ACHN (cell line): ENCODE measurements at regions not wholly inside any gene's neighbourhood (a gene's known extent, or its start where the extent isn't known, plus 50 kb on each side); places are given as distances from the start of the nearest gene placed in this dataset.
"Not testable (repeated sequence)": the region's sequence is repeated elsewhere in the genome, so short reads cannot be mapped to it uniquely, and the experiment has no call there.

Source experiments
- DNase-seq: peaks from one replicate; pipeline ENCODE4 v3.0.0-alpha.2; 2015
- in situ Hi-C: cut with HindIII; loops from 2 replicates; pipeline ENCODE4 v1.10.0; 2017; ENCODE audit warnings: low sequenced_read_pairs, low pct_ligation_motif_present, low pct_unique_long_range_greater_than_20kb

- no peak for DNase-seq
- in situ Hi-C loops: no loop called here
These were observed 114.3 kb upstream of the ETV3 start for GRCh38 chr1:157252473-157252872.

- DNase-seq: no peak
- in situ Hi-C loops: no loop called here
These were observed 111.5 kb upstream of the ETV3 start for GRCh38 chr1:157249739-157250138.

- in situ Hi-C loops: no loop called here
These were observed 111.1 kb upstream of the ETV3 start for GRCh38 chr1:157249326-157249725.

GRCh38 chr1:157247764-157248049 lies 109.5 kb upstream of the ETV3 start:
- DNase-seq, in situ Hi-C loops: not testable (repeated sequence)

More at GRCh38 chr1:157249326-157249725, 111.1 kb upstream of the ETV3 start:
- no peak for DNase-seq

GRCh38 chr1:157247005-157247763 lies 109.0 kb upstream of the ETV3 start:
- in situ Hi-C loops: no loop called here
- no peak for DNase-seq

GRCh38 chr1:157245823-157246222 lies 107.6 kb upstream of the ETV3 start:
- in situ Hi-C loops: no loop called here
- no peak for DNase-seq

- DNase-seq: no peak
- in situ Hi-C loops: no loop called here
These were observed 103.0 kb upstream of the ETV3 start for GRCh38 chr1:157241185-157241538.

GRCh38 chr1:157240495-157241184 lies 102.4 kb upstream of the ETV3 start:
- no peak for DNase-seq
- in situ Hi-C loops: no loop called here

- in situ Hi-C loops: no loop called here
- no peak for DNase-seq
These were observed 101.7 kb upstream of the ETV3 start for GRCh38 chr1:157239936-157240335.

- in situ Hi-C loops: no loop called here
- no peak for DNase-seq
These were observed 100.4 kb upstream of the ETV3 start for GRCh38 chr1:157238585-157238984.

- in situ Hi-C loops: no loop called here
- no peak for DNase-seq
These were observed 99.8 kb upstream of the ETV3 start for GRCh38 chr1:157237981-157238380.

- in situ Hi-C loops: no loop called here
These were observed 99.3 kb upstream of the ETV3 start for GRCh38 chr1:157237522-157237921.

GRCh38 chr1:157236072-157236471 lies 97.9 kb upstream of the ETV3 start:
- in situ Hi-C loops: no loop called here
- no peak for DNase-seq

More at GRCh38 chr1:157237522-157237921, 99.3 kb upstream of the ETV3 start:
- no peak for DNase-seq

- in situ Hi-C loops: no loop called here
These were observed 97.1 kb upstream of the ETV3 start for GRCh38 chr1:157235307-157235706.

GRCh38 chr1:157234705-157235273 lies 96.6 kb upstream of the ETV3 start:
- no peak for DNase-seq
- in situ Hi-C loops: no loop called here

More at GRCh38 chr1:157235307-157235706, 97.1 kb upstream of the ETV3 start:
- DNase-seq: no peak

- in situ Hi-C loops: no loop called here
- no peak for DNase-seq
These were observed 94.9 kb upstream of the ETV3 start for GRCh38 chr1:157233131-157233530.

- in situ Hi-C loops: no loop called here
- no peak for DNase-seq
These were observed 93.8 kb upstream of the ETV3 start for GRCh38 chr1:157231846-157232525.

GRCh38 chr1:157230500-157230899 lies 92.3 kb upstream of the ETV3 start:
- no peak for DNase-seq
- in situ Hi-C loops: no loop called here

- DNase-seq: no peak
These were observed 89.5 kb upstream of the ETV3 start for GRCh38 chr1:157227700-157228099.

More at GRCh38 chr1:157227700-157228099, 89.5 kb upstream of the ETV3 start:
- in situ Hi-C loops: no loop called here
